ENCODE measurements at regions not wholly inside any gene's neighbourhood (a gene's known extent, or its start where the extent isn't known, plus 50 kb on each side); places are given as distances from the start of the nearest gene placed in this dataset.

GRCh38 chr5:6843335-6843734 is 130.1 kb downstream of the TENT4A start:
- H3K27ac Mint-ChIP-seq = no peak overlapping the region
- H3K4me3 Mint-ChIP-seq = no peak overlapping the region
- CTCF ChIA-PET = interaction anchor here (1.0 kb wide), 1 partner anchor 21 kb away, joined by 4 read pairs; no protein-coding TSS in a partner anchor
- no peak for DNase-seq
- H3K27me3 Mint-ChIP-seq = peaks cover 21% of the 10 kb centered on the region
- H3K9me3 Mint-ChIP-seq = peaks cover 3% of the 10 kb centered on the region
- H3K4me1 Mint-ChIP-seq = peaks cover 8% of the 10 kb centered on the region
- H3K36me3 Mint-ChIP-seq = no peaks in the 10 kb centered on the region

GRCh38 chr5:6843821-6844220 is 130.6 kb downstream of the TENT4A start:
- Mint-ChIP-seq H3K27ac (no peak overlapping the region), H3K27me3 (peaks cover 16% of the 10 kb centered on the region), H3K4me1 (peaks cover 10% of the 10 kb centered on the region), H3K36me3 (no peaks in the 10 kb centered on the region), H3K9me3 (peaks cover 3% of the 10 kb centered on the region), H3K4me3 (no peak overlapping the region)
- no peak for DNase-seq
- CTCF ChIA-PET = no interaction called here

GRCh38 chr5:6845856-6846255 is 132.6 kb downstream of the TENT4A start:
- H3K27ac Mint-ChIP-seq = no peak overlapping the region

GRCh38 chr5:6847870-6848269 is 134.6 kb downstream of the TENT4A start:
- Mint-ChIP-seq H3K4me1 (peaks cover 10% of the 10 kb centered on the region), H3K4me3 (no peak overlapping the region), H3K27ac (no peak overlapping the region), H3K9me3 (peaks cover 4% of the 10 kb centered on the region), H3K27me3 (peaks cover 4% of the 10 kb centered on the region), H3K36me3 (no peaks in the 10 kb centered on the region)
- CTCF ChIA-PET = no interaction called here
- DNase-seq = no peak

More at GRCh38 chr5:6845856-6846255, 132.6 kb downstream of the TENT4A start:
- peaks cover 10% of the 10 kb centered on the region for H3K4me1 Mint-ChIP-seq
- DNase-seq = no peak
- CTCF ChIA-PET = no interaction called here
- H3K4me3 Mint-ChIP-seq = no peak overlapping the region
- H3K27me3 Mint-ChIP-seq = peaks cover 8% of the 10 kb centered on the region
- H3K36me3 Mint-ChIP-seq = no peaks in the 10 kb centered on the region
- H3K9me3 Mint-ChIP-seq = peaks cover 3% of the 10 kb centered on the region

- Mint-ChIP-seq H3K27ac (no peak overlapping the region), H3K4me3 (no peak overlapping the region), H3K4me1 (peaks cover 10% of the 10 kb centered on the region), H3K9me3 (peaks cover 10% of the 10 kb centered on the region), H3K36me3 (no peaks in the 10 kb centered on the region), H3K27me3 (no peaks in the 10 kb centered on the region)
- no peak for DNase-seq
- CTCF ChIA-PET = no interaction called here
These were observed 136.3 kb downstream of the TENT4A start for GRCh38 chr5:6849316-6850105.

- peaks cover 10% of the 10 kb centered on the region for H3K9me3 Mint-ChIP-seq
- no peaks in the 10 kb centered on the region for H3K27me3 Mint-ChIP-seq
- H3K4me1 Mint-ChIP-seq = peaks cover 10% of the 10 kb centered on the region
- H3K27ac Mint-ChIP-seq = no peak overlapping the region
- CTCF ChIA-PET = interaction anchor here (1.1 kb wide), 1 partner anchor 29 kb away, joined by 3 read pairs; no protein-coding TSS in a partner anchor
- H3K4me3 Mint-ChIP-seq = no peak overlapping the region
- H3K36me3 Mint-ChIP-seq = no peaks in the 10 kb centered on the region
- no peak for DNase-seq
These were observed 136.8 kb downstream of the TENT4A start for GRCh38 chr5:6850106-6850432.

- DNase-seq = no peak
- Mint-ChIP-seq H3K36me3 (no peaks in the 10 kb centered on the region), H3K4me3 (no peak overlapping the region), H3K27me3 (no peaks in the 10 kb centered on the region), H3K9me3 (peaks cover 14% of the 10 kb centered on the region), H3K27ac (no peak overlapping the region), H3K4me1 (peaks cover 3% of the 10 kb centered on the region)
- CTCF ChIA-PET = no interaction called here
These were observed 143.4 kb downstream of the TENT4A start for GRCh38 chr5:6856653-6857052.

GRCh38 chr5:6858419-6858818 is 145.2 kb downstream of the TENT4A start:
- H3K9me3 Mint-ChIP-seq = peaks cover 8% of the 10 kb centered on the region
- peaks cover 3% of the 10 kb centered on the region for H3K4me1 Mint-ChIP-seq
- H3K27me3 Mint-ChIP-seq = peaks cover 4% of the 10 kb centered on the region
- H3K36me3 Mint-ChIP-seq = no peaks in the 10 kb centered on the region
- DNase-seq = no peak
- no peak overlapping the region for H3K4me3 Mint-ChIP-seq
- CTCF ChIA-PET = no interaction called here
- no peak overlapping the region for H3K27ac Mint-ChIP-seq

GRCh38 chr5:6859023-6859422 is 145.8 kb downstream of the TENT4A start:
- H3K27me3 Mint-ChIP-seq = peaks cover 4% of the 10 kb centered on the region
- peaks cover 3% of the 10 kb centered on the region for H3K9me3 Mint-ChIP-seq
- H3K4me1 Mint-ChIP-seq = peaks cover 3% of the 10 kb centered on the region
- DNase-seq = no peak
- CTCF ChIA-PET = no interaction called here
- H3K27ac Mint-ChIP-seq = no peak overlapping the region
- H3K4me3 Mint-ChIP-seq = no peak overlapping the region
- H3K36me3 Mint-ChIP-seq = no peaks in the 10 kb centered on the region

- no peak for DNase-seq
- H3K27ac Mint-ChIP-seq = no peak overlapping the region
- CTCF ChIA-PET = no interaction called here
- H3K4me1 Mint-ChIP-seq = peaks cover 3% of the 10 kb centered on the region
- peaks cover 3% of the 10 kb centered on the region for H3K9me3 Mint-ChIP-seq
- H3K27me3 Mint-ChIP-seq = peaks cover 4% of the 10 kb centered on the region
- H3K36me3 Mint-ChIP-seq = no peaks in the 10 kb centered on the region
- H3K4me3 Mint-ChIP-seq = no peak overlapping the region
These were observed 146.9 kb downstream of the TENT4A start for GRCh38 chr5:6859951-6860638.

- H3K4me1 Mint-ChIP-seq = peaks cover 3% of the 10 kb centered on the region
- CTCF ChIA-PET = no interaction called here
- H3K27ac Mint-ChIP-seq = no peak overlapping the region
- no peak for DNase-seq
- no peaks in the 10 kb centered on the region for H3K9me3 Mint-ChIP-seq
- no peak overlapping the region for H3K4me3 Mint-ChIP-seq
- H3K36me3 Mint-ChIP-seq = no peaks in the 10 kb centered on the region
- peaks cover 4% of the 10 kb centered on the region for H3K27me3 Mint-ChIP-seq
These were observed 147.8 kb downstream of the TENT4A start for GRCh38 chr5:6861036-6861435.

- Mint-ChIP-seq H3K27me3 (peaks cover 4% of the 10 kb centered on the region), H3K36me3 (no peaks in the 10 kb centered on the region), H3K4me1 (peaks cover 3% of the 10 kb centered on the region), H3K4me3 (no peak overlapping the region), H3K27ac (no peak overlapping the region), H3K9me3 (no peaks in the 10 kb centered on the region)
- CTCF ChIA-PET = no interaction called here
- DNase-seq = no peak
These were observed 148.4 kb downstream of the TENT4A start for GRCh38 chr5:6861667-6862066.

- H3K27me3 Mint-ChIP-seq = peaks cover 4% of the 10 kb centered on the region
- H3K36me3 Mint-ChIP-seq = no peaks in the 10 kb centered on the region
- DNase-seq = no peak
- no peak overlapping the region for H3K27ac Mint-ChIP-seq
- CTCF ChIA-PET = no interaction called here
- H3K4me3 Mint-ChIP-seq = no peak overlapping the region
- H3K4me1 Mint-ChIP-seq = peaks cover 3% of the 10 kb centered on the region
- H3K9me3 Mint-ChIP-seq = no peaks in the 10 kb centered on the region
These were observed 149.1 kb downstream of the TENT4A start for GRCh38 chr5:6862306-6862705.

- Mint-ChIP-seq H3K27me3 (peaks cover 4% of the 10 kb centered on the region), H3K9me3 (peaks cover 3% of the 10 kb centered on the region), H3K4me1 (no peaks in the 10 kb centered on the region), H3K4me3 (no peak overlapping the region), H3K27ac (no peak overlapping the region), H3K36me3 (no peaks in the 10 kb centered on the region)
- no peak for DNase-seq
- CTCF ChIA-PET = no interaction called here
These were observed 154.5 kb downstream of the TENT4A start for GRCh38 chr5:6867712-6868111.

GRCh38 chr5:6868171-6868570 is 154.9 kb downstream of the TENT4A start:
- CTCF ChIA-PET = no interaction called here
- peaks cover 1% of the 10 kb centered on the region for H3K27me3 Mint-ChIP-seq
- no peaks in the 10 kb centered on the region for H3K4me1 Mint-ChIP-seq
- peaks cover 3% of the 10 kb centered on the region for H3K9me3 Mint-ChIP-seq
- H3K36me3 Mint-ChIP-seq = no peaks in the 10 kb centered on the region
- no peak overlapping the region for H3K27ac Mint-ChIP-seq
- no peak for DNase-seq
- H3K4me3 Mint-ChIP-seq = no peak overlapping the region
